Activated B cell treated with CpG ODN at 0.5 μM for 24 hours (primary cell): ENCODE measurements at regions not wholly inside any gene's neighbourhood (a gene's known extent, or its start where the extent isn't known, plus 50 kb on each side); places are given as distances from the start of the nearest gene placed in this dataset.

Experiments
- ATAC-seq: fragments of 200-7000 bp; cut with Tn5 transposase; one replicate; pipeline ENCODE4 v1.10.0; 2021; ENCODE audit warnings: low read depth, mild to moderate bottlenecking, moderate library complexity
- CTCF ChIA-PET: fragments of 350-600 bp; sonication (Branson Sonifier 250); formaldehyde crosslinking; loops from one replicate; lab custom pipeline; 2021; ENCODE audit warnings: antibody characterized with exemption; lab: Charles Lee
- POLR2A ChIA-PET: fragments of 350-600 bp; sonication (Branson Sonifier 250); formaldehyde crosslinking; loops from one replicate; lab custom pipeline; 2021; ENCODE audit warnings: antibody characterized with exemption; lab: Charles Lee
- DNase-seq: peaks from one replicate; pipeline ENCODE4 v3.0.0; 2022
- H3K27ac Mint-ChIP-seq: one replicate; pipeline ENCODE4 v1.8.0; 2020; ENCODE audit warnings: mixed read lengths
- H3K27me3 Mint-ChIP-seq: one replicate; pipeline ENCODE4 v1.8.0; 2021; ENCODE audit warnings: mixed read lengths
- H3K36me3 Mint-ChIP-seq: one replicate; pipeline ENCODE4 v1.8.0; 2021; ENCODE audit warnings: low read depth, mixed read lengths
- H3K4me1 Mint-ChIP-seq: one replicate; pipeline ENCODE4 v1.8.0; 2021; ENCODE audit warnings: mixed read lengths
- H3K4me3 Mint-ChIP-seq: one replicate; pipeline ENCODE4 v1.8.0; 2020; ENCODE audit warnings: mild to moderate bottlenecking, mixed read lengths
- H3K9me3 Mint-ChIP-seq: one replicate; pipeline ENCODE4 v1.8.0; 2020; ENCODE audit warnings: mixed read lengths
- intact Hi-C: fragments of 100-400 bp; cut with micrococcal nuclease; formaldehyde crosslinking; loops from one replicate; pipeline ENCODE4 v1.15.1; 2024
- TF ChIP-seq, protein P1 (sequence below): fragments of 200-600 bp; IDR thresholded peaks from one replicate; pipeline ENCODE4 v1.8.0; 2022; ENCODE audit warnings: antibody characterized with exemption, mild to moderate bottlenecking

DNA sequence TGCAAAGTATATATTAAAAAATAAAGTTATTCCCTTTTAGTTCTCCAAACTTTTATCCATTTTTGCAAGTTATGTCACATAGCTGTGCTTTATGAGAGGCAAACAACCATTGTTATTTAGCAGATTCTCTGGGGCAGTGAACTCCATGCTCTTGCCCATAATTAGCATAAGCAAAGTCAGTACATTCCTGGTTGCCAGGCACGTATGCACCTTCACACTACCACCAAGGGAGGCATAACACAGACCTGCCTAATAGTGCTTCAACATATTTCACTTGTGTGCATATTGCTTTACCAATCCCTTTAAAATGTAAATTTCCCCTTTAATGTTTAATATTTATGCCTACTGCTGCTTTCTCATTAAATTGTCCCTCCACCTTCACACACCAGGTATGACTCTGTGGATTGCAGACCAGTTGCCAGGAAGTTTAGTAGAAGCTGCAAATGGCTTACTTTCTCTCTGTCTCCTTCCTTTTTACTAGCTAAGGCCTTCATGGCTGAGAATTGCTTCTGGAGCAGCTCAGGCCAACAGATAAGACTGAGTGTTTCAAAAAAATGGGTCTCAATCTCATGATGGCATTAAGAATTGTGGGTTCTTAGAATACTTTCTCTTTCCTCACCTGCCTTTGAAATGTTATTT lies 388.2 kb downstream of the PRR16 start:
- DNase-seq (no peak), ATAC-seq (no peak)
- H3K27ac Mint-ChIP-seq, result no peak overlapping the region
- no peaks in the 10 kb centered on the region for H3K27me3 Mint-ChIP-seq
- TF ChIP-seq, protein P1, sequence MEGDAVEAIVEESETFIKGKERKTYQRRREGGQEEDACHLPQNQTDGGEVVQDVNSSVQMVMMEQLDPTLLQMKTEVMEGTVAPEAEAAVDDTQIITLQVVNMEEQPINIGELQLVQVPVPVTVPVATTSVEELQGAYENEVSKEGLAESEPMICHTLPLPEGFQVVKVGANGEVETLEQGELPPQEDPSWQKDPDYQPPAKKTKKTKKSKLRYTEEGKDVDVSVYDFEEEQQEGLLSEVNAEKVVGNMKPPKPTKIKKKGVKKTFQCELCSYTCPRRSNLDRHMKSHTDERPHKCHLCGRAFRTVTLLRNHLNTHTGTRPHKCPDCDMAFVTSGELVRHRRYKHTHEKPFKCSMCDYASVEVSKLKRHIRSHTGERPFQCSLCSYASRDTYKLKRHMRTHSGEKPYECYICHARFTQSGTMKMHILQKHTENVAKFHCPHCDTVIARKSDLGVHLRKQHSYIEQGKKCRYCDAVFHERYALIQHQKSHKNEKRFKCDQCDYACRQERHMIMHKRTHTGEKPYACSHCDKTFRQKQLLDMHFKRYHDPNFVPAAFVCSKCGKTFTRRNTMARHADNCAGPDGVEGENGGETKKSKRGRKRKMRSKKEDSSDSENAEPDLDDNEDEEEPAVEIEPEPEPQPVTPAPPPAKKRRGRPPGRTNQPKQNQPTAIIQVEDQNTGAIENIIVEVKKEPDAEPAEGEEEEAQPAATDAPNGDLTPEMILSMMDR, result no peak
- intact Hi-C loops, result no loop called here
- H3K4me1 Mint-ChIP-seq, result no peaks in the 10 kb centered on the region
- H3K36me3 Mint-ChIP-seq, result no peaks in the 10 kb centered on the region
- ChIA-PET POLR2A (no interaction called here), CTCF (no interaction called here)
- H3K9me3 Mint-ChIP-seq, result no peaks in the 10 kb centered on the region
- H3K4me3 Mint-ChIP-seq, result no peak overlapping the region

DNA sequence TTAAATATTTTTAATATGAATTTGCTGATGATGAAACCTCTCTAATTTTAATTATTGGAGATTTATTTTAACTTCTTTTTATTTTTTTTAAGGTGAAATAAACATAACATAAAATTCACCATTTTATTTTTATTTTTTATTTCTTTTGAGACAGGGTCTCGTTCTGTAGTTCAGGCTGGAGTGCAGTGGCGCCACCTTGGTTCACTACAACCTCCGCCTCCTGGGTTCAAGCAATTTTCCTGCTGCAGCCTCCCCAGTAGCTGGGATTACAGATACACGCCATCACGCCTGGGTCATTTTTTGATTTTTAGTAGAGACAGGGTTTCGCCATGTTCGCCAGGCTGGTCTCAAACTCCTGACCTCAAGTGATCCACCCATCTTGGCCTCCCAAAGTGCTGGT lies 402.9 kb downstream of the PRR16 start:
- intact Hi-C loops, result no loop called here
- ChIA-PET POLR2A (no interaction called here), CTCF (no interaction called here)
- H3K4me3 Mint-ChIP-seq, result no peak overlapping the region
- no peak for DNase-seq
- TF ChIP-seq, protein P1, result no peak
- H3K27ac Mint-ChIP-seq, result no peak overlapping the region
- H3K4me1 Mint-ChIP-seq, result no peaks in the 10 kb centered on the region
- H3K9me3 Mint-ChIP-seq, result no peaks in the 10 kb centered on the region
- no peak for ATAC-seq
- no peaks in the 10 kb centered on the region for H3K36me3 Mint-ChIP-seq
- no peaks in the 10 kb centered on the region for H3K27me3 Mint-ChIP-seq

DNA sequence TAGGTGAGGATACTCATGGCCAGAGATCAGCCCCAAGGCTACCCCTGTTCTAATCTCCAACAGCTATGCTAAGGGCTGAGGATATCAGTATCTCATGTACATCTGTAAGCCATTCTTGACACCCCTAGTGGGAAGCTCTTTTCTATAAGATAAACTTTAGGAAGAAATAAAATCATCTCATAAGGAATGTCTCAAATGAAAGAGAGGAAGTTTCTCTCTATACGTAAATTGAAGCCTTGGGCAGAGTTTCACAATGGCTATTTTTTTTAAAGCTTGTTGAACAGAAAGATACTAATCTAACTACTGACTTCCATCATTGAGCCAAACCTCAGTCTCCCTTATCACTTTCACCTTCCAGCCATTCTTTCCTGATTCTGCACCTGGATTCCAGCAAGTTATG lies 405.7 kb downstream of the PRR16 start:
- intact Hi-C loops, result no loop called here
- H3K4me1 Mint-ChIP-seq, result no peaks in the 10 kb centered on the region
- DNase-seq (no peak), ATAC-seq (no peak)
- no peak overlapping the region for H3K27ac Mint-ChIP-seq
- no peaks in the 10 kb centered on the region for H3K27me3 Mint-ChIP-seq
- no peak overlapping the region for H3K4me3 Mint-ChIP-seq
- no peaks in the 10 kb centered on the region for H3K36me3 Mint-ChIP-seq
- ChIA-PET CTCF (no interaction called here), POLR2A (no interaction called here)
- no peaks in the 10 kb centered on the region for H3K9me3 Mint-ChIP-seq
- TF ChIP-seq, protein P1, result no peak

DNA sequence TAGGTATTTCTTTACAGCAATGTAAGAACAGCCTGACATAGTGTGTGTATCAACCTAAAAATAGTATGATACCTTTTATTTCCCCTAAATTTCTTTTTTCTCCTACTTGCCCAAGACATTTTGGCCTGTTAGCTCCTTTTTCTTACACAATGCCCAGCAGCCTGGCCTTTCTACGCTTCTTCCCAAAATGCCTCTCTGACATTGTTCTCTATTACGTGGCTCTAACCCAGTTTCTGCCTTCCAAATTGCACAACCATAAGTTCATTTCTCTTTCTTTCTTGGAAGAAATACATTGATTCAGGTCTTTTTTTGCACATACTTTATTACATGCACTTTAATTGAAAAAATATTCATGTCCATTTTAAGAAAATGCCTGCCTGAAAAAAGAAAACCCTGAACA lies 408.2 kb downstream of the PRR16 start:
- ChIA-PET CTCF (no interaction called here), POLR2A (no interaction called here)
- intact Hi-C loops, result no loop called here
- TF ChIP-seq, protein P1, result no peak
- DNase-seq, result no peak
- no peak for ATAC-seq
- Mint-ChIP-seq H3K27ac (no peak overlapping the region), H3K4me3 (no peak overlapping the region), H3K9me3 (no peaks in the 10 kb centered on the region), H3K4me1 (no peaks in the 10 kb centered on the region), H3K27me3 (no peaks in the 10 kb centered on the region), H3K36me3 (no peaks in the 10 kb centered on the region)

DNA sequence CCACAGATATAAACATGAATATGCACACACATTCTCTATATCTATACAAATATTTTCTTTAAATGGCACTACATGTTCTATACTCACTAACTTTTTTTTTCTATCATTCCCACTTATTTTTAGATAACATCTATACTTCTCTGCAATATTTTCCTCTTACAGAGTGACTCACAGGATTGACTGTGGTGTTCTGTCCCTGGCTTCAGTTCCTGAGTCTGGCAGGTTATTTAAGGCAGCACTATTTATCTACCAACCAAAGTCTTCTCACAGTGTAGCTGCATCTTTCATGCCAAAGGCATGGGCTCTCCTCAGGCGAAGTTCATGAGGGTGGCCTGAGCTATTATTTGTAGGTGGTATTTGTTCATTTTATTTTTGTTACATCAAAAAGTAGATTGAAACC lies 409.0 kb downstream of the PRR16 start:
- POLR2A ChIA-PET, result no interaction called here
- no peaks in the 10 kb centered on the region for H3K27me3 Mint-ChIP-seq
- no peak for ATAC-seq

More for the DNA sequence above, 409.0 kb downstream of the PRR16 start:
- H3K36me3 Mint-ChIP-seq, result no peaks in the 10 kb centered on the region
- no peaks in the 10 kb centered on the region for H3K9me3 Mint-ChIP-seq
- DNase-seq, result no peak
- no peak overlapping the region for H3K4me3 Mint-ChIP-seq
- CTCF ChIA-PET, result no interaction called here
- intact Hi-C loops, result no loop called here
- H3K27ac Mint-ChIP-seq, result no peak overlapping the region
- TF ChIP-seq, protein P1, result no peak
- no peaks in the 10 kb centered on the region for H3K4me1 Mint-ChIP-seq
